D721Med (cell line): ENCODE measurements at regions not wholly inside any gene's neighbourhood (a gene's known extent, or its start where the extent isn't known, plus 50 kb on each side); places are given as distances from the start of the nearest gene placed in this dataset.

Experiments
- DNase-seq: peaks from one replicate; pipeline ENCODE4 v3.0.0; 2011; ENCODE audit warnings: low spot score; ENCODE audit not compliant: insufficient read length
- FAIRE-seq: peaks from 2 replicates; lab custom pipeline; 2011; peaks lifted over from hg19 to GRCh38; lab: Jason Lieb, UNC
- TF ChIP-seq, protein P1 (sequence below): IDR thresholded peaks from 2 replicates; pipeline ENCODE4 v1.5.1; 2012; ENCODE audit warnings: mild to moderate bottlenecking, control low read depth; ENCODE audit not compliant: insufficient read depth; ENCODE audit errors: missing control alignments

DNA sequence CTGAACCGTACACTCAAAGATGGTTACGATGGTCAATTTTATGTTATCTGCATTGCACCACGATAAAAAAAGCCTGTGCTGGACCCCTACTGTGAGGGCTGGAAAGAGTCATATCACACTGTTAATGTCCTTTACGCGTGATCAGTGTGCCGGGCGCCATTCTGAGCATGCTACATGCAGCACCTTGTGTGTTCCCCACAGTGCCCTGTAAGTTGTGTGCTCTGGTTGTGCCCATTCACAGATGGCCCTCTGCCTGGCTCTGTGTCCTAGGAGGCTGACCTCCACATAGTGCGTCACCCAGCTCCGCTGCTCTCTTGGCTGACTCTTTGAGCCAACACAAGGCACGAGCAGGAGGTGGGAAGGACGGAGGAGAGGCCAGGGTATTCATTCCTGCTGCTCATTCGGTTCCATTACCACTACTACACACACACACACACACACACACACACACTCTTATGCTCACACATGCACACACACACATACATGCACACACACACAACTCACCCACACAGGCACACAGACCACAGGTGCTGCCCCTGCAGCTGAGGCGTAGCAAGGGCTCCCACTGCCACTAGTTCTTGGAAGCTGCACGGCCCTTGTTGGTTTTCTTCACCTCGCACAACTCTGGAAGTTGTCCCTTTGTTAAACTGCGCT, 129.6 kb upstream of the IQSEC1 start:
- TF ChIP-seq, protein P1, sequence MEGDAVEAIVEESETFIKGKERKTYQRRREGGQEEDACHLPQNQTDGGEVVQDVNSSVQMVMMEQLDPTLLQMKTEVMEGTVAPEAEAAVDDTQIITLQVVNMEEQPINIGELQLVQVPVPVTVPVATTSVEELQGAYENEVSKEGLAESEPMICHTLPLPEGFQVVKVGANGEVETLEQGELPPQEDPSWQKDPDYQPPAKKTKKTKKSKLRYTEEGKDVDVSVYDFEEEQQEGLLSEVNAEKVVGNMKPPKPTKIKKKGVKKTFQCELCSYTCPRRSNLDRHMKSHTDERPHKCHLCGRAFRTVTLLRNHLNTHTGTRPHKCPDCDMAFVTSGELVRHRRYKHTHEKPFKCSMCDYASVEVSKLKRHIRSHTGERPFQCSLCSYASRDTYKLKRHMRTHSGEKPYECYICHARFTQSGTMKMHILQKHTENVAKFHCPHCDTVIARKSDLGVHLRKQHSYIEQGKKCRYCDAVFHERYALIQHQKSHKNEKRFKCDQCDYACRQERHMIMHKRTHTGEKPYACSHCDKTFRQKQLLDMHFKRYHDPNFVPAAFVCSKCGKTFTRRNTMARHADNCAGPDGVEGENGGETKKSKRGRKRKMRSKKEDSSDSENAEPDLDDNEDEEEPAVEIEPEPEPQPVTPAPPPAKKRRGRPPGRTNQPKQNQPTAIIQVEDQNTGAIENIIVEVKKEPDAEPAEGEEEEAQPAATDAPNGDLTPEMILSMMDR: no peak
- FAIRE-seq (no peak), DNase-seq (no peak)

DNA sequence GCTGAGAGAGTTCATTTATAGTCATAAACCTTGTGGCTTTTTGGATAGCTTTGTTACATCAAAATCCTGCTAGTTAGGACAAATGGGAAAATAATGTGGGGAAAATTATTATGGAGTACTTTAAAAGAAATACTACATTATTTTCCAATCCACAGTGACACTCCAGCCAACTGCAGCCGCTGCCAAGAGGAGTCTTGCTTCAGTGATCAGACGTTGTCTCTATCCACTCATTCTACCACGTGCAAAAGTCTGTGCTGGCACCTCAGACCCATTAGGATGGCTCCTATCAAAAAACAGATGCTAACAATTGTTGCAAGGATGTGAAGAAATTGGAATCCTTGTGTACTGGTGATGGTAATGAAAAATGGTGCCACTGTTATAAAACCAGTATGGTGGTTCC, 128.6 kb upstream of the IQSEC1 start:
- FAIRE-seq: no peak
- TF ChIP-seq, protein P1: no peak
- no peak for DNase-seq

DNA sequence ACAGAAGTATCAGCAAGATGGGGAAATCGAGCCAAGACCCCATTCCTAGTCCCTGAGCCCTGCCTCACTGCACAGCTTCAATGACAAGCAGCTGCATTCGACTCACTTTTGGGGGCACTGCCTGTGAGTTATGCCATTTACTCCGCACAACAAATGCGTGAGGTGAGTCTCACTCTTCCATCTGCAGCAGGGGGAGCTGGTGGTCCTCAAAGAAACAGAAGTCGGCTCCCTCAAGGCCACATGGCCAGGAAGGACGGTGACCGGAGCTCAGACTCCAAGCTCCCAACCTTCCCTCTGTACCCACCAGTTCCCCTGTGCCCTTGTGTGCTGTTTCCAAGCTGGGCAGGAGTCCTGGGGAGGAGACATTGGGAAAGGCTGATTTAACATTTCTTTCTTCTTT, 127.7 kb upstream of the IQSEC1 start:
- DNase-seq (no peak), FAIRE-seq (no peak)
- TF ChIP-seq, protein P1: no peak

DNA sequence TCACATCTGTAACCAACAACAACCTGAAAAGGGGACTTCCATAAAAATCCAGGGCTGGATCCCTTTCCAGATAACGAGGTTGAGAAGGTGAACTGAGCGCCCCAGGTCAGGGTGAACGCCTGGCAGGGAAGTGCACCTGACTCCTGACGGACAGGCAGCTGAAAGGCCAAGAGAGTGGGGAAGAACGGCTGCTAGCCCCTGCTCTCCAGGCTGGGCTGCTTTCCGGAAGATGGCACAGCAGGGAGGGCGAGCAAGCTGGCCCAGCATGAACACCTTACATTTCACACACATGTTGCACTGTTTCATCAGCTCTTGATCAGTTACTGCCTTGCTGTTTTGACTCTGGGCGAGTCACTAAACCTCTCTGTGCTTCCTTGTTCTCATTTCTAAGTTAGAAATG, 127.2 kb upstream of the IQSEC1 start:
- no peak for DNase-seq
- FAIRE-seq: no peak
- TF ChIP-seq, protein P1: no peak

DNA sequence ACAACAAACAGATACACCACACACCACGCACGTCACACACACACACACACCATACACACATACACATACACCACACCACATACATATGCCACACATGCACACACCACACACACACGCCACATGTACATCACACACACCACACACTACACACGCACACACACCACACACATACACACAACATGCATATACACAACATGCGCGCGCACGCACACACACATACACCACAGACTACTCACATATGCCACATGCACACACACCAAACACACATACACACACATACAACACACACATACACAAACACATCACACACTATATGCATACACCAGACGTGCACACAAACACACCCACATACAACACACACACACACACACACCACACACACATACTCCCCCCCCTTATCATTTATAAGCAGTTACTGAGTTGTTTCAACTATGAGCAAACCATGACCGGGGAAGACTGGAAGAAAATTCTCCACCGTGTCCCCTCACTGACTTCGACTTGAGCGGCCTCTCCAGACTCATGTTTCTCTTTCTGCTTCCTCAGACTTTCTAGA, 126.7 kb upstream of the IQSEC1 start:
- TF ChIP-seq, protein P1: no peak
- DNase-seq: no peak
- no peak for FAIRE-seq

DNA sequence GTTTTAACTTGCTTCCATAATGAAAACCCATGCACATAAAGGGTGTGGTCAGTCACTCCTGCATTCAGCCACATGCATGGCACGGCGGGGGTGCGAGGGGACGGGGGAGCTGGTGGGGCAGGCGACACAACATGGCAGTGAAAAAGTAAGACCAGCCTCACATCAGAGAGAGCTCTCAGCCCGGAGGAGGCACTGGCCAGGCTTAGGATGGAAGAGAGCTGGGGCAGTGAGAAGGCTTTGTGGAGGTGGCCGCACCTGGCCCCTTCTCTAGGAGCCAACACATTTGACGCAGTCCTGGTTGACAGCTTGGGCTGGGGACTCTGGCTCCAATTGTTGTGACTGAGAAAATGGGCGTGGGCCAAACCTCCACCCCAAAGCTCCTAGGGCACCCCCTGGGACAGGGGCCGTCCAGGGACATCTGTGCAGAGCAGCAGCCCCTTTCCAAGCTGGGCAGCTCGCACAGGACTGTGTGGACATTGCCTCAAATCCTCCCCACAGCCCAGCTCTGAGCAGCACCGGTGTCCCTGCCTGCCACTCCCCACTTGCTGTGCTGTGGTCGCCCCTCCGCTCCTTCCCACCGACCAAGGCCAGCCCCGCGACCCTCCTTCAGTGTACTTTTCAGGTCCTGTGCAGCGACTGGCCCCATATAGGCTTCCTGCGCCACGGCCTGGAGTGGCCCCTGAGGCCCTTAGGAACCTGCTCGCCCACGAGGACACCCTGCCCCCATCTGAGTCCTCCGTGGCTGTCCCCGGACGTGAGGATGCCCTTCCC, 126.0 kb upstream of the IQSEC1 start:
- DNase-seq (no peak), FAIRE-seq (no peak)
- TF ChIP-seq, protein P1: no peak

DNA sequence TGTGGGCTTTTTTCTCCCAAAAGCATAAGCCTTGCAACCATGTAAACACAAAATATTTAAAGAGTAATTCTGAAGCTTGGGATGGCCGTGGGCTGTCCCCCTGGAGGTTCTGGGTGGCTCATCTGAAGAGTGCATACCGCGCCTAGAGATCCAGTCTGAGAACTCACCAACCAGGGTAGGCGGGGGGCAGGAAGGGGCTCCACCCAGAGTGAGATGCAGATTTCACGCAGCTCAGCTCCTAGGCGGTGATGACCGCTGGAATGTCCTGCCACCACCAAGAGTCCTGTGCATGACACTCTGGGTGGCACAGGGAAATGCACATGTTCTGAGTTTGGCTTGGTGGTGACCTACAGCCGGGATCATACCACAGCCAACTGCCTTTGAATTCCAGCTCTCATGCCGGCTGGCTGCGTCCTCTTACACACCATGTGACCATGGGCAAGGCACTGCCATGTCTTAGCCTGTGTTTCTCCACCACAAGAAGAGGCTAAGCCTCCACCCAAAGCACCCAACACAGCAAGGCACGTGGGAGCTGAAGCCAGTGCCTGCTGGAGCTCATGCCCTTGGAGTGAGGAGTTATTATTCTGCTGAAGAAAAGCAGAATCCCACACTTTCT, 125.1 kb upstream of the IQSEC1 start:
- TF ChIP-seq, protein P1: no peak
- FAIRE-seq (no peak), DNase-seq (no peak)
